GM21576 (cell line): ENCODE measurements at regions not wholly inside any gene's neighbourhood (a gene's known extent, or its start where the extent isn't known, plus 50 kb on each side); places are given as distances from the start of the nearest gene placed in this dataset.
"Not testable (repeated sequence)": the region's sequence is repeated elsewhere in the genome, so short reads cannot be mapped to it uniquely, and the experiment has no call there.

ENCODE experiments used
- ATAC-seq: cut with Tn5 transposase; IDR thresholded peaks from one replicate; pipeline ENCODE4 v1.9.1; 2021; ENCODE audit warnings: mild to moderate bottlenecking, moderate library complexity; ENCODE audit not compliant: unreplicated experiment

DNA sequence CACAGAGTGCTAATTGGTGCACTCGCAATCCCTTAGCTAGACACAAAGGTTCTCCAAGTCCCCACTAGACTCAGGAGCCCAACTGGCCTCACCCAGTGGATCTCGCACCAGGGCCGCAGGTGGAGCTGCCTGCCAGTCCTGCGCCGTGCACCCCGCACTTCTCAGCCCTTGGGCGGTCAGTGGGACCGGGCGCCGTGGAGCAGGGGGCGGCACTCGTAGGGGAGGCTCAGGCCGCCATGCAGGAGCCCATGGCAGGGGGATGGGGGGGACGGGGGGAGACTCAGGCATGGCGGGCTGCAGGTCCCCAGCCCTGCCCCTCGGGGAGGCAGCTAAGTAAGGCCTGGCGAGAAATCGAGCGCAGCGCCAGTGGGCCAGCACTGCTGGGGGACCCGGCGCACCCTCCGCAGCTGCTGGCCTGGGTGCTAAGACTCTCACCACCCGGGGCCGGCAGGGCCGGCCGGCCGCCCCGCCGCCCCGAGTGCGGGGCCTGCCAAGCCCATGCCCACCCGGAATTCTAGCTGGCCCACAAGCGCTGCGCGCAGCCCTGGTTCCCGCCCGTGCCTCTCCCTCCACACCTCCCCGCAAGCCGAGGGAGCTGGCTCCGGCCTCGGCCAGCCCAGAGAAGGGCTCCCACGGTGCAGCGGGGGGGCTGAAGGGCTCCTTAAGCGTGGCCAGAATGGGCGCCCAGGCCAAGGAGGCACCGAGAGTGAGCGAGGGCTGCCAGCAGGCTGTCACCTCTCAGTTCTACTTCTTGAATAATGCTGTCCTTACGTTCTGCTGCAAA lies 258.2 kb downstream of the GALC start:
- ATAC-seq, result not testable (repeated sequence)

DNA sequence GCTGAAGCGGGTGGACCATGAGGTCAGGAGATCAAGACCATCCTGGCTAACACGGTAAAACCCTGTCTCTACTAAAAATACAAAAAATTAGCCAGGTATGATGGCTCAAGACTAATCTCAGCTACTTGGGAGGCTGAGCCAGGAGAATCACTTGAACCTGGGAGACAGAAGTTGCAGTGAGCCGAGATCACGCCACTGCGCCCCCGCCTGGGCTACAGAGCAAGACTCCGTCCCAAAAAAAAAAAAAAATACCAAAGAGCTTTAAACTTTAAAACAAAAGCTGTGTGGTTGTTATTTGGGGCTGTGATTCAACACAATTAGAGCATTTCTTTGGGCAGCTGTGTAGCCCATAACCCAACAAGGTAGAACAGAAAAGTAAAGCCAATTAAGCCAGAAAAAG lies 259.9 kb downstream of the GALC start:
- not testable (repeated sequence) for ATAC-seq

- ATAC-seq, result no peak
Observed at GRCh38 chr14:87732562-87732961, 260.4 kb downstream of the GALC start.

GRCh38 chr14:87725318-87725717 lies 267.7 kb downstream of the GALC start:
- ATAC-seq, result no peak

DNA sequence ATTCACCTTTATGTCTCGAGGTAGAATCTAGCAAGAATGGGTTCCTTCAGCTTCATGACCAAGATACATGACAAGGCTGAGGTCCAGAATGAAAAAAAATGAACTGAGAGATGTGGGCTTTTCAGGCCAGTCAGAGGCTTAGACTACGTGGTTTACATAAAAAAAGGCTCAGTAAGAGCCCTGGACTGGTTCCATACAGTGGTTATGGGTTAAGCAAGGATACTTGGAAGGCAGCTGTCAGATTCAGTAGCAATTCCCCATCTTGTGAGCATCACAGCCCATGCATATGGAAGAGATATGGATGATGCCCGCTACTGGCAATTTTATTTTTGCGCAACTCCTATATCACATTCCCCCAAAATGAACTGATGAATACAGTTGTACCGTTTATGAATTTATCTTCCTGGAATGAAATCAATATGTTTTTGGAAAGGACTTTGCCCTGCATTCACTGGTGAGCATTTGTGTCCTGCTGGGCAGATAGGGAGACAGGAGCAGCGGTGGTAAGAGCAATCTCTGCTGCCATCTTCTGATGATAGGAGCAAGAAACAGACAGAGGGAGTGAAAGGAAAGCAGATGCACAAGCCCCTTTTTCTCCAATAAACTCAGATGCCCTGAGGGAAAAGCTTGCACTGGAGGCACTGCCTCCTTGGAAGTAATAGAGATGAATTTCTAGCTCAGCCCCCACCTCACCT lies 280.4 kb downstream of the GALC start:
- ATAC-seq, result no peak

DNA sequence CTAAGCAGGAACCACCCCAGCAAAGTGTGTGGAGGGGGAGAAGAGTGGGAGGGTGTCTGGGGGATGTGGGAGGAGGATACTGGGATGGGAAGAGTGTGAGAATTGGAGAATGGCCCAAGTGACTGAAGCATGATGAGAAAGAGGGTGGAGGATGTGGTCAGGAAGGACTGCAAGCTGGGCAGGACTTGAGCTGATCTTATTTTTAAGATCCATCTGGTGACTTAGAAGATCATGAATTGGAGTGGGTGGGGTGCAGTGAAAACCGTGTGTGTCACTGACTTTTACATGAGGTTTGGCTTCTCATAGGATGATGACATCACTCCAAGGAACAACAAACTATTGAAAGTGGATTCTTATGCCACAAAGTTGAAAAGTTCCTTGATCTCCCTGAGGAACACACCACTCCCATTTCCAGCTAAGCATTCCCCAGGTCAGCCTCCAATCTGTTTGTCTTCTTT lies 287.5 kb downstream of the GALC start:
- no peak for ATAC-seq

DNA sequence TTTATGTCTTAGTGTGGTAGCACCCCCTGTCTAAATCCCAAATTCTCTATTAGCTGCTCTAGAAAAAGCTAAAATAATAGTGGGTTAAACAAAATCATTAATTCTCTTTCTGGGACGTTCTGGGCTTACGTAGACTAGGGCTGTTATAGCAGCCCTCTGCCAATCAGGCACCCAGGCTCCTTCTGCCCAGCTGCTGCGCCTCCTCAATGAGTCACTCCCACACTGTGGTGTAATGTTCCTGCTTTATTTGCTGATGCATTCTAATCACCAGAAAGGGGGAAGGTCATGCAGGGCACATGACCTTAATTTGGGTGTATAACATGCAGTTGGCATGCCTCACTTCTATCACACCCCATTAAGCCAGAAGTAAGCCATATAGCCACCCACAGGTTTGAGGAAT lies 294.5 kb downstream of the GALC start:
- no peak for ATAC-seq

DNA sequence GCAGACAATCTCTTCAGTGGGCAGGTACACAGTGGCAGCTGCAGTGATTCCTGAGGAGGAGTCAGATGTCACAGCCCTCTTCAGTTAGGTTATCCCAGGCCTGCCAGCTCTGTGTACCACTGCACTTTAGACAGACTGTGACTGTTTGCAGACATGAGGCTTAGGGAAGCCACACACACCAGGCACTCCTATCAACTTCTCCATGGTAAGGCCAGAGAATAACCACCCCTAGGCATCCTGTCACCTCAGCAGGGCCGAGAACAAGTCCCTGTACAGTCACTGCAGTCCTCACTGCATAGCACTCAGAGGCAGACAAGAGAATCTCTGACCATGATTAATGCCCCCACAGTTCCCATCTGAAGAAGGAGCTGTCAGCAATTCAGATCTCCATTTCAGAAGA lies 296.5 kb downstream of the GALC start:
- no peak for ATAC-seq

DNA sequence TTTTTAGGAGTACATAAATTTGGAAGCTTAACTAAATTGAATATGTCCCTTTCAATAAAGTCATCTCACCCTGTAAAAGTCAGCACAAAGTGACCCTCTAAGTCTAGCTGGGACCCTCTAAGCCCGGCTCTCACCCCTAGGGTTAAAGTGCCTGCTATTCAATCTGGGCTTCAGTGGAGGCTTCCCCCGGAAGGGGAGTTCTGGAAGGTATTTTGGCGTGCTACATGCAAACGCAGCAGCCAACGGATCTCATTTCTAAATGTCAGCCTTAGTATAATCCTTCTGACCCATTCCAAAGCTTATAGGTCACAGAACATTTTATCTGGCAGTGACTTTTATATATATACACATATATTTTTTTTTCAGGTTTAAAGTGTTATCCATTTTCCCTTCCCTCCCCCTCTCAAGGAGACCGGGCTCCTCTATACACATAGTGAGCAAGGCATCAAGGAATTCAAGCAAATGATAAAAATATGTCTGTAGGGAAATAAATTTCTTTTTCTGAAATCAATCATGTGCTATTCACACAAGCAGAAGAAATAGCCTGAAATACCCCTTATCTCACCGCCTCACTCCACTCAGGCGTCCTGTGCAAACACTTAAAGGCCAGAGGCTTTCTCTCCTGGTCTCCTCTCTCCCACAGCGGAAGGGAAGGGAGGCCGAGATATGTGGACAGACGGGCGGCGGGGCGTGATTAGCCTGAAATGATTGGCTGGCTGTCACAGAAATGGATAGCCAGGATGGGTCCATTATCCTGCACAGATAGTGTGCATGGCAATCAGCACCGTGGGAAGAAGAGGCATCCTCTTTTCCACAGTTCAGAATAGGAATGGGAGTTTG lies 301.7 kb downstream of the GALC start:
- no peak for ATAC-seq

DNA sequence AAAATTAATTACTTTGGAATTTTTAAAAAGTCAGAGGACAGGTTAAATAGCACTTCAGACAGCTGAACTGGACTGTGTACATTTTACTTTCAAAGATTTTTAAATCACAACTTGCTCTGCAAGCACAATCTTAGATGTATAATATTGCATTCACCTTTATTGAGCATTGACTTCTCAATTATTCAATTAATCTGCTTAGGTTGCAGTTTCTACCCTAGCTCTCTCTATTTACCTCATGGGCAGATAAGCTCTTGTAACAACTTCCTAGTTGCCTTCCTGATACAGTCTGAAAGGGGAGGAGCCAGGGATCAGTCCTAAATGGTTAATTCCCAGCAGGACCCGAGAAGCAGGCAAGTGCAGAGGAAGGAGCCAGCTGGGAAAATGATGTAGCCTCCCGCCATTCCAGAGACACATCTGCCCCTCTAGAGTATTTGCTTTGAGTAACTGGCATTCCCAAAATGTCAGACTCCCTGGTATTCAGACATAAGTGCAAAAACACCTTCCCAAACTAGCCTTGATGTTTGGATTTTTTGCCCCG lies 302.8 kb downstream of the GALC start:
- ATAC-seq, result no peak

- ATAC-seq, result no peak
Observed at GRCh38 chr14:87688524-87688923, 304.5 kb downstream of the GALC start.

- ATAC-seq, result no peak
Observed at GRCh38 chr14:87687420-87687819, 305.6 kb downstream of the GALC start.

DNA sequence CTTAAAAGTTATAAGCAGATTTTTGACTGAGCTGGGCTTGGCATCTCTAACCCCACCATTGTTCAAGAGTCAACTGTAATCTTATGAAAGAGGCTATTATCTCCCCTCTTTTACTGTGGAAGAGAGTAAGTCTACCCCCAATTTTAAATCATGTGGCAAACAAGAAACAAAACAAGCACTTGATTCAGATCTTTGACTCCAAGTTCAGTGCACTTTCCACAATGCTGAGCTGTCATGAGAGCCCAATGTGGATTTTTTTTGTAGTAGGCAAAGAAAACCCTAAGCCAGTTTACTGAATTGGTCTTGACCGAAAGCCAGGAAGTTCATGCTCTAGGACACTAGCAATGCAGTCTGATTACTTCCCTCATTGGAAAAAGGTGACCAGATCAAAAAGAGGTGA lies 306.2 kb downstream of the GALC start:
- no peak for ATAC-seq

DNA sequence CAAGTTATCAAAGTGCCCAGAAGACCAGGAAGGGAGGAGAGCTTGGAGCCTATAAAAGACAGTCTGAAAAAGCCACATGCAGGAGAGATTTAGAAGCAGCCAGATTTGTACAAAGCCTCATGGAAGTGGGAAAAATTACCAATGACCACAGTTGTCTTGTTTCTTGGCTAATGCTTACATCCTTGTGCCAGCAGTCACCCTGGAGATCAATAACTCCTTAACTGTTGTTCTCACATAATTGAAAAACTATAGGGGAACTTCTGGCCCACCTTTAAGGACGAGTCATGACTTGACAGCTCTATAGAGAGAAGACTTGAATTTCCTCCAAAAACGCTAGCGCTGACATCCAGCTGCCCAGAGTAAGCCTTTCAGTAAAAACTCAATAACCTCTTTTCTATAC lies 313.1 kb downstream of the GALC start:
- ATAC-seq, result no peak

GRCh38 chr14:87678624-87679023 lies 314.4 kb downstream of the GALC start:
- ATAC-seq, result no peak

- no peak for ATAC-seq
Observed at GRCh38 chr14:87676814-87677437, 316.1 kb downstream of the GALC start.

GRCh38 chr14:87667659-87668058 lies 325.3 kb downstream of the GALC start:
- ATAC-seq, result no peak

DNA sequence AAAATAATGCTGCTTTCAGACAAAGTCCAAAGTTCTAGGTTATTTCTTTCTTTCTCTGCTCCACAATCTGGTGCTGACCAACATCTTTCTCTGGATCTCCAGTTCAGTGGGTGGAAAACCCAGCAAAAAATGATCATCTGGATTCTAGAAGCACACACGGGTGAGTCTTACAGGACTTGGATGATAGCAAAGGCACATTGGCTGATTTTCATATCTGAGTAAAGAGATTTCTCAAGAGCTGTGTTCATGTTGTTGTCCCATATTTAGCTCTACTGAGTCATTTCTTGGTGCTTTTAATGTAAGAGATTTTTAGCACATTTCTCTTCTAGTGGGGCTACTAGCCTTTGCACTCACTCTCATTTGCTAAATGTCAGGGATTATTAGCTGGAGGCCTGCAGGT lies 336.7 kb downstream of the GALC start:
- ATAC-seq, result no peak

- no peak for ATAC-seq
Observed at GRCh38 chr14:87652278-87652677, 340.7 kb downstream of the GALC start.

GRCh38 chr14:87644689-87645088 lies 348.3 kb downstream of the GALC start:
- no peak for ATAC-seq

DNA sequence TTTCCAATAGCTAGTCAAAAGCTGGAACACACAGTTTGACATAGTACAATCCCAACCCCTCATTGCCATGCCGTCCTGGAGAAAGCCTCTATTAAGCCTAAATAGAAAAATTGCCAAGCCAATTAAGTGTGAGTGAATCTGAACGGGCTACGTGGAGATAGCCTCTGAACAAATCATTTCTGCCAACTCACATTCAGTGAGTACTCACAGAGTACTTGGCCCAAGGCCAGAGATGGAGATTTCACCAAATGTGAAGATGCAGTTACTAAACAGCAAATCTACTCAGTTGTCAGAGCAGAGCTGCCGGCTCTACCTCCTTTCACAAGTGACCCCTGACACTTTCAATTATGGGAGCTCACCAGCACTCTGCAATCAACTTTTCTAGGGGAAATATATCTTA lies 350.0 kb downstream of the GALC start:
- ATAC-seq, result no peak
